K562 (cell line): ENCODE measurements at regions not wholly inside any gene's neighbourhood (a gene's known extent, or its start where the extent isn't known, plus 50 kb on each side); places are given as distances from the start of the nearest gene placed in this dataset.

Source experiments
- ATAC-seq: fragments of 200-7000 bp; cut with Tn5 transposase; 3 replicates; pipeline ENCODE4 v1.9.1; 2020; ENCODE audit warnings: moderate library complexity
- BruUV-seq: library from RNA; stranded (reverse); fragments of 400-500 nt; replicated peaks from 2 replicates; lab custom pipeline; 2021; lab: Mats Ljungman, UMichigan
- CTCF ChIA-PET: fragments of 300-600 bp; formaldehyde crosslinking; extraction: SDS; loops from one replicate; lab custom pipeline; 2021; ENCODE audit warnings: low intra/inter-chr PET ratio; lab: Yijun Ruan, JAX
- POLR2A ChIA-PET: fragments of 300-600, 350-650 bp; sonication (Branson Sonifier 250); formaldehyde crosslinking; extraction: SDS; loops from one replicate; lab custom pipeline; 2021; ENCODE audit warnings: antibody characterized with exemption, inconsistent platforms; lab: Yijun Ruan, JAX
- DNase-seq, 4 experiments: peaks; one replicate each; pipeline versions ENCODE4 v3.0.0 to v3.0.0-alpha.2; 2011 to 2018; ENCODE audit warnings: low spot score in 3 of 4, mixed read lengths in 3 of 4; ENCODE audit errors: extremely low read depth in 1 of 4
- FAIRE-seq: peaks from 2 replicates; lab custom pipeline; 2011; peaks lifted over from hg19 to GRCh38; lab: Jason Lieb, UNC
- H2AFZ ChIP-seq: 2 replicates; pipeline ENCODE4 v1.6.0; 2011; ENCODE audit warnings: low read depth, low read length, control low read depth, inconsistent platforms
- H3K27ac ChIP-seq: fragments of 200-600 bp; 3 replicates; pipeline ENCODE4 v1.8.0; 2011; ENCODE audit warnings: low read depth, mild to moderate bottlenecking, control low read depth, inconsistent platforms, low read length, moderate library complexity, mixed read lengths; ENCODE audit errors: extremely low read depth
- H3K27me3 ChIP-seq, 2 experiments: fragments of 300-600 bp in 1 of 2; 2 replicates in 1 of 2; 3 replicates in 1 of 2; pipeline versions ENCODE4 v1.6.0 to v1.8.0; 2011; ENCODE audit warnings: inconsistent platforms in 2 of 2, low read length in 2 of 2, mild to moderate bottlenecking in 1 of 2, mixed read lengths in 1 of 2, moderate library complexity in 1 of 2; ENCODE audit not compliant: control insufficient read depth in 2 of 2, insufficient read depth in 2 of 2
- H3K36me3 ChIP-seq: fragments of 300-600 bp; 3 replicates; pipeline ENCODE4 v1.8.0; 2011; ENCODE audit warnings: mild to moderate bottlenecking, low read length, inconsistent platforms; ENCODE audit not compliant: control insufficient read depth, insufficient read depth
- H3K4me1 ChIP-seq, 2 experiments: fragments of 200-600 bp in 1 of 2; replicated peaks in 1 of 2; 2 replicates in 1 of 2; 3 replicates in 1 of 2; pipeline versions ENCODE4 v1.5.1 to v1.8.0; 2011; ENCODE audit warnings: inconsistent platforms in 2 of 2, low read length in 2 of 2, mild to moderate bottlenecking in 1 of 2, mixed read lengths in 1 of 2, moderate library complexity in 1 of 2; ENCODE audit not compliant: control insufficient read depth in 2 of 2, insufficient read depth in 2 of 2
- H3K4me2 ChIP-seq: 2 replicates; pipeline ENCODE4 v1.6.1; 2011; ENCODE audit warnings: low read length, control low read depth, inconsistent platforms, mixed read lengths; ENCODE audit not compliant: insufficient read depth
- H3K4me3 ChIP-seq: fragments of 200-600 bp; sonication (generic), shearing (Covaris generic); 2 replicates; pipeline ENCODE4 v1.5.1; 2016; ENCODE audit warnings: control low read depth, inconsistent platforms
- H3K79me2 ChIP-seq: fragments of 200-600 bp; 3 replicates; pipeline ENCODE4 v1.8.0; 2011; ENCODE audit warnings: low read length, inconsistent platforms; ENCODE audit not compliant: control insufficient read depth, insufficient read depth
- H3K9ac ChIP-seq, 2 experiments: 2 replicates each; pipeline versions ENCODE4 v1.6.0 to v1.6.1; 2011; ENCODE audit warnings: low read depth in 2 of 2, low read length in 2 of 2, control low read depth in 1 of 2, inconsistent platforms in 1 of 2, mild to moderate bottlenecking in 1 of 2, mixed read lengths in 1 of 2; ENCODE audit not compliant: insufficient read depth in 1 of 2
- H3K9me1 ChIP-seq: one replicate; pipeline ENCODE4 v1.6.0; 2011; ENCODE audit warnings: inconsistent platforms, mild to moderate bottlenecking, low read length, moderate library complexity; ENCODE audit not compliant: control insufficient read depth, insufficient read depth
- H3K9me3 ChIP-seq: replicated peaks from 2 replicates; pipeline ENCODE4 v1.5.1; 2011; ENCODE audit warnings: low read depth, low read length, inconsistent platforms; ENCODE audit not compliant: control insufficient read depth, insufficient read depth
- H4K20me1 ChIP-seq: replicated peaks from 2 replicates; pipeline ENCODE4 v1.6.1; 2011; ENCODE audit warnings: low read length, inconsistent platforms, mixed read lengths; ENCODE audit not compliant: control insufficient read depth, insufficient read depth
- CBX1 ChIP-seq: sonication (generic); IDR thresholded peaks from 2 replicates; pipeline ENCODE4 v1.6.1; 2016; ENCODE audit warnings: antibody characterized with exemption, low read depth, mild to moderate bottlenecking
- DMBX1 ChIP-seq: fragments of 250-450 bp; sonication (Bioruptor Pico); IDR thresholded peaks from 2 replicates; pipeline ENCODE4 v1.8.0; 2022; ENCODE audit warnings: inconsistent platforms, mild to moderate bottlenecking, moderate library complexity, borderline replicate concordance
- MTA3 ChIP-seq: fragments of 450-650 bp; formaldehyde crosslinking; IDR thresholded peaks from 2 replicates; pipeline ENCODE4 v1.6.1; 2017; ENCODE audit warnings: mild to moderate bottlenecking, borderline replicate concordance
- NCOR1 ChIP-seq: fragments of 450-650 bp; IDR thresholded peaks from 2 replicates; pipeline ENCODE4 v1.6.1; 2016; ENCODE audit warnings: mild to moderate bottlenecking, moderate library complexity
- NR3C1 ChIP-seq: sonication (generic); formaldehyde crosslinking; IDR thresholded peaks from 2 replicates; pipeline ENCODE4 v1.8.1; 2022; ENCODE audit warnings: missing genetic modification reagents
- SAFB2 ChIP-seq: fragments of 200-400 bp; formaldehyde crosslinking; IDR thresholded peaks from 2 replicates; pipeline ENCODE4 v1.6.1; 2018; ENCODE audit warnings: borderline replicate concordance, low read length, low read depth, moderate library complexity; ENCODE audit not compliant: severe bottlenecking
- ZNF3 ChIP-seq: fragments of 250-450 bp; sonication (Bioruptor Pico); IDR thresholded peaks from 2 replicates; pipeline ENCODE4 v1.5.0; 2021; ENCODE audit warnings: mild to moderate bottlenecking, moderate library complexity
- WGBS: fragments of 100-300 bp; shearing (Covaris generic); methylation state at CpG from one replicate; pipeline ENCODE4 v1.1.6; 2016; ENCODE audit warnings: low coverage, mixed read lengths; ENCODE audit not compliant: insufficient coverage; ENCODE audit errors: missing lambda C conversion rate; 5-methylcytosine and 5-hydroxymethylcytosine counted together
- in situ Hi-C: fragments of 300-500 bp; cut with MboI; formaldehyde crosslinking; loops from 4 replicates; pipeline ENCODE4 v1.15.0; 2018; ENCODE audit warnings: inconsistent platforms, mixed read lengths
- intact Hi-C: fragments of 100-400 bp; cut with micrococcal nuclease; formaldehyde crosslinking; loops from 2 replicates; pipeline ENCODE4 v1.14.2; 2022
- TF ChIP-seq, protein P1 (sequence below): IDR thresholded peaks from 2 replicates; pipeline ENCODE4 v1.6.1; 2011; ENCODE audit warnings: borderline replicate concordance, low read depth, mild to moderate bottlenecking, moderate library complexity, low read length; ENCODE audit not compliant: insufficient read depth, poor library complexity, severe bottlenecking

DNA sequence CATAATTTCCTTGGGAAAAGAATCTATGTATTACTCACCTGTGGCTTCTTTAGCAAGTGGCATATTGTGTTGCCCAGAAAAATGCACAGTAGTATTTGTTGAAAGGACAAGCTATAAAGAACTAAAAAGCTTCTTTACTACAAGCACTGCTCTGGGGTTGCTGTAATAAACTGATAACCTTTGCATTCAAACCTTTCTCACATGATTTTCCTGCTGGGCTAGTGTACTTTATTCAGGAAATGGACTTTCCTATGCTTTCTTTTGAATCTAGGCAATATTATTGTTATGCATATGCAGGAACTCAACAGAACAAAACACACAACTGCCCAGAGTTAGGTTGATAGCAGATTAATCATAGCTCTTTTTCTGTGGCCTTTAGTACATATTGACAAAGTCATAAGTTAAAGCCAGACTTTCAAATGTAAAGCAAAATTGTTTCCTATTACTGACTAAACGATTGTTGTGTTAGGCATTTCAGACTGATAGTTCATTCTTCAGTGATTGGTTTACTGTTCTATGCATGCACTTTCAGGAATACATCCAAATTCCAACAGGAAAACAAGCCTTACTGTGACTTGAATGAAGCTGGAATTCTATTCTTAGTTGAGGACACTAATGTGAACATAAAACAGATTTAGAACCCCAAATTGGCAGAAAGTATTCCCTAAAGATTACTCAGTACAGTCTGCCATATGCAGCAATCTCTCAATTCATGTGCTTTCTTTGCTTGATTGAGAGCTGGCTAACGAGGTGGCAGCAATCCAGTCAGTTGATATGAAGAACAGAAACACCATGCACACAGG, 564.3 kb upstream of the NEGR1 start:
- Histone ChIP-seq H4K20me1 (no peaks in the 10 kb centered on the region), H3K27me3 (no peaks in the 10 kb centered on the region), H3K4me3 (no peak overlapping the region), H3K27ac (no peak overlapping the region), H3K9me1 (no peaks in the 10 kb centered on the region), H2AFZ (no peak overlapping the region), H3K36me3 (no peaks in the 10 kb centered on the region), H3K79me2 (no peaks in the 10 kb centered on the region), H3K9me3 (no peaks in the 10 kb centered on the region), H3K9ac (no peak overlapping the region), H3K4me1 (no peaks in the 10 kb centered on the region), H3K4me2 (no peak overlapping the region)
- ChIA-PET POLR2A (no interaction called here), CTCF (no interaction called here)
- intact Hi-C loops (no loop called here), in situ Hi-C loops (no loop called here)
- ATAC-seq (no peak), DNase-seq (no peak), FAIRE-seq (no peak)
- WGBS = 0% methylated on average over 2 of the region's 2 CpGs
- BruUV-seq = no TSS peak
- TF ChIP-seq SAFB2 (no peak), NCOR1 (no peak), CBX1 (no peak), DMBX1 (no peak), ZNF3 (CRISPR knock-in tag) (no peak), MTA3 (no peak), NR3C1 (CRISPR knock-in tag) (no peak)
- TF ChIP-seq, protein P1, sequence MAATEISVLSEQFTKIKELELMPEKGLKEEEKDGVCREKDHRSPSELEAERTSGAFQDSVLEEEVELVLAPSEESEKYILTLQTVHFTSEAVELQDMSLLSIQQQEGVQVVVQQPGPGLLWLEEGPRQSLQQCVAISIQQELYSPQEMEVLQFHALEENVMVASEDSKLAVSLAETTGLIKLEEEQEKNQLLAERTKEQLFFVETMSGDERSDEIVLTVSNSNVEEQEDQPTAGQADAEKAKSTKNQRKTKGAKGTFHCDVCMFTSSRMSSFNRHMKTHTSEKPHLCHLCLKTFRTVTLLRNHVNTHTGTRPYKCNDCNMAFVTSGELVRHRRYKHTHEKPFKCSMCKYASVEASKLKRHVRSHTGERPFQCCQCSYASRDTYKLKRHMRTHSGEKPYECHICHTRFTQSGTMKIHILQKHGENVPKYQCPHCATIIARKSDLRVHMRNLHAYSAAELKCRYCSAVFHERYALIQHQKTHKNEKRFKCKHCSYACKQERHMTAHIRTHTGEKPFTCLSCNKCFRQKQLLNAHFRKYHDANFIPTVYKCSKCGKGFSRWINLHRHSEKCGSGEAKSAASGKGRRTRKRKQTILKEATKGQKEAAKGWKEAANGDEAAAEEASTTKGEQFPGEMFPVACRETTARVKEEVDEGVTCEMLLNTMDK = no peak
